Lower lobe of right lung (tissue), 2 donors: ENCODE measurements at regions not wholly inside any gene's neighbourhood (a gene's known extent, or its start where the extent isn't known, plus 50 kb on each side); places are given as distances from the start of the nearest gene placed in this dataset.

Experiments
- ATAC-seq, 2 donors: fragments of 200-7000 bp; cut with Tn5 transposase; one replicate each; pipeline ENCODE4 v1.9.1; 2020 to 2022; ENCODE audit warnings: mild to moderate bottlenecking in 2 of 2, moderate library complexity in 2 of 2
- DNase-seq: peaks from one replicate; pipeline ENCODE4 v3.0.0-alpha.2; 2020
- H3K27ac ChIP-seq: fragments of 200-600 bp; one replicate; pipeline ENCODE4 v1.8.0; 2022
- H3K27me3 ChIP-seq: fragments of 200-600 bp; one replicate; pipeline ENCODE4 v1.8.0; 2022; ENCODE audit warnings: low read depth
- H3K36me3 ChIP-seq: fragments of 200-600 bp; one replicate; pipeline ENCODE4 v1.8.0; 2022; ENCODE audit warnings: mild to moderate bottlenecking
- H3K4me1 ChIP-seq: fragments of 200-600 bp; one replicate; pipeline ENCODE4 v1.8.0; 2022
- H3K4me3 ChIP-seq: fragments of 200-600 bp; one replicate; pipeline ENCODE4 v1.8.0; 2022; ENCODE audit warnings: mild to moderate bottlenecking
- H3K9me3 ChIP-seq: fragments of 200-600 bp; one replicate; pipeline ENCODE4 v1.8.0; 2022
- CTCF ChIP-seq: fragments of 200-600 bp; IDR thresholded peaks from one replicate; pipeline ENCODE4 v1.8.0; 2022; ENCODE audit warnings: antibody characterized with exemption, mild to moderate bottlenecking
- intact Hi-C: fragments of 100-400 bp; cut with DNase I; formaldehyde crosslinking; loops from one replicate; pipeline ENCODE4 v1.11.0; 2022
- donor health status: DM: no; HTN: yes; CAD: no; lungs with severe emphysema.

GRCh38 chr10:123506455-123506854, 159.7 kb upstream of the GPR26 start:
- H3K9me3 ChIP-seq, result no peaks in the 10 kb centered on the region
- TF ChIP-seq CTCF, result no peak
- intact Hi-C loops, result no loop called here
- H3K36me3 ChIP-seq, result no peaks in the 10 kb centered on the region
- no peak overlapping the region for H3K4me3 ChIP-seq
- no peaks in the 10 kb centered on the region for H3K27me3 ChIP-seq
- DNase-seq (no peak), ATAC-seq (no peak)
- no peak overlapping the region for H3K27ac ChIP-seq
- H3K4me1 ChIP-seq, result no peaks in the 10 kb centered on the region

GRCh38 chr10:123507298-123507697, 158.9 kb upstream of the GPR26 start:
- Histone ChIP-seq H3K27me3 (no peaks in the 10 kb centered on the region), H3K27ac (no peak overlapping the region), H3K4me1 (no peaks in the 10 kb centered on the region), H3K9me3 (no peaks in the 10 kb centered on the region), H3K4me3 (no peak overlapping the region), H3K36me3 (no peaks in the 10 kb centered on the region)
- TF ChIP-seq CTCF, result no peak
- ATAC-seq (no peak), DNase-seq (no peak)
- intact Hi-C loops, result no loop called here

GRCh38 chr10:123509338-123509737, 156.8 kb upstream of the GPR26 start:
- no peaks in the 10 kb centered on the region for H3K27me3 ChIP-seq
- no peaks in the 10 kb centered on the region for H3K4me1 ChIP-seq
- intact Hi-C loops, result no loop called here
- DNase-seq (no peak), ATAC-seq (no peak)
- TF ChIP-seq CTCF, result no peak
- H3K27ac ChIP-seq, result no peak overlapping the region
- no peaks in the 10 kb centered on the region for H3K9me3 ChIP-seq
- H3K4me3 ChIP-seq, result no peak overlapping the region
- H3K36me3 ChIP-seq, result no peaks in the 10 kb centered on the region

- TF ChIP-seq CTCF, result no peak
- intact Hi-C loops, result no loop called here
- ATAC-seq (no peak), DNase-seq (no peak)
- peaks cover 7% of the 10 kb centered on the region for H3K27me3 ChIP-seq
- H3K9me3 ChIP-seq, result no peaks in the 10 kb centered on the region
- no peaks in the 10 kb centered on the region for H3K4me1 ChIP-seq
- no peak overlapping the region for H3K4me3 ChIP-seq
- no peak overlapping the region for H3K27ac ChIP-seq
- no peaks in the 10 kb centered on the region for H3K36me3 ChIP-seq
Observed at GRCh38 chr10:123512901-123513775, 153.0 kb upstream of the GPR26 start.

GRCh38 chr10:123513870-123514269, 152.3 kb upstream of the GPR26 start:
- Histone ChIP-seq H3K27me3 (peaks cover 7% of the 10 kb centered on the region), H3K4me3 (no peak overlapping the region), H3K27ac (no peak overlapping the region), H3K36me3 (no peaks in the 10 kb centered on the region), H3K9me3 (no peaks in the 10 kb centered on the region), H3K4me1 (no peaks in the 10 kb centered on the region)
- ATAC-seq (no peak), DNase-seq (no peak)
- intact Hi-C loops, result no loop called here
- no peak for TF ChIP-seq CTCF
